Osteocyte (in vitro differentiated cells): ENCODE measurements at regions not wholly inside any gene's neighbourhood (a gene's known extent, or its start where the extent isn't known, plus 50 kb on each side); places are given as distances from the start of the nearest gene placed in this dataset.

Experiments
- DNase-seq: peaks from one replicate; pipeline ENCODE4 v3.0.0; 2021; ENCODE audit warnings: mixed read lengths; ENCODE audit not compliant: unreplicated experiment; ENCODE audit errors: extremely low spot score
- H3K27ac Mint-ChIP-seq: one replicate; pipeline ENCODE4 v1.8.0; 2021; ENCODE audit warnings: mild to moderate bottlenecking, mixed read lengths; ENCODE audit not compliant: unreplicated experiment
- H3K27me3 Mint-ChIP-seq: one replicate; pipeline ENCODE4 v1.8.0; 2021; ENCODE audit warnings: mixed read lengths; ENCODE audit not compliant: unreplicated experiment
- H3K36me3 Mint-ChIP-seq: one replicate; pipeline ENCODE4 v1.8.0; 2021; ENCODE audit warnings: mixed read lengths; ENCODE audit not compliant: unreplicated experiment
- H3K4me1 Mint-ChIP-seq: one replicate; pipeline ENCODE4 v1.8.0; 2021; ENCODE audit warnings: mixed read lengths; ENCODE audit not compliant: unreplicated experiment
- H3K4me3 Mint-ChIP-seq: one replicate; pipeline ENCODE4 v1.8.0; 2021; ENCODE audit warnings: mild to moderate bottlenecking, moderate library complexity, mixed read lengths; ENCODE audit not compliant: unreplicated experiment
- H3K9me3 Mint-ChIP-seq: one replicate; pipeline ENCODE4 v1.8.0; 2021; ENCODE audit warnings: mixed read lengths; ENCODE audit not compliant: unreplicated experiment
- TF ChIP-seq, protein P1 (sequence below): fragments of 200-600 bp; sonication (generic); IDR thresholded peaks from 2 replicates; pipeline ENCODE4 v1.5.0; 2021; ENCODE audit warnings: antibody characterized with exemption, mild to moderate bottlenecking, moderate library complexity

DNA sequence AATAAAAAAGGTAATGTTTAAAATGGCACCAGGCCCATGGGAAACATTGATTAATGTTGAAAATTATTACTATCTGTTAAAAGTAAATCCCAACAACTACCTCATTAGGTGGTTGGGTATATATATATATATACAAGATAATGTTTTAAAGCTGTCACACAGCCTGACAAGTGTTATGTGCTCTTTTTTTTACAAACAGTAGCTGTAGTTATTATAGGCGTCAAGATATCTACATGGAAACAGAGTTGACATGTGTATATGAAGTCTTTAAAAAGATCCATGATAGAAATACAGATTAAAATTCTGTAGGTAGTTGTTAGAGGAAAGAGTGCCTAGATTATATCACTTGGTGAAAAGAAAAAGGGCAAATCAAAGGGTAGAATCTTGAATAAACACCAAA lies 279.9 kb downstream of the SLITRK6 start:
- no peaks in the 10 kb centered on the region for H3K27me3 Mint-ChIP-seq
- no peak overlapping the region for H3K4me3 Mint-ChIP-seq
- TF ChIP-seq, protein P1, sequence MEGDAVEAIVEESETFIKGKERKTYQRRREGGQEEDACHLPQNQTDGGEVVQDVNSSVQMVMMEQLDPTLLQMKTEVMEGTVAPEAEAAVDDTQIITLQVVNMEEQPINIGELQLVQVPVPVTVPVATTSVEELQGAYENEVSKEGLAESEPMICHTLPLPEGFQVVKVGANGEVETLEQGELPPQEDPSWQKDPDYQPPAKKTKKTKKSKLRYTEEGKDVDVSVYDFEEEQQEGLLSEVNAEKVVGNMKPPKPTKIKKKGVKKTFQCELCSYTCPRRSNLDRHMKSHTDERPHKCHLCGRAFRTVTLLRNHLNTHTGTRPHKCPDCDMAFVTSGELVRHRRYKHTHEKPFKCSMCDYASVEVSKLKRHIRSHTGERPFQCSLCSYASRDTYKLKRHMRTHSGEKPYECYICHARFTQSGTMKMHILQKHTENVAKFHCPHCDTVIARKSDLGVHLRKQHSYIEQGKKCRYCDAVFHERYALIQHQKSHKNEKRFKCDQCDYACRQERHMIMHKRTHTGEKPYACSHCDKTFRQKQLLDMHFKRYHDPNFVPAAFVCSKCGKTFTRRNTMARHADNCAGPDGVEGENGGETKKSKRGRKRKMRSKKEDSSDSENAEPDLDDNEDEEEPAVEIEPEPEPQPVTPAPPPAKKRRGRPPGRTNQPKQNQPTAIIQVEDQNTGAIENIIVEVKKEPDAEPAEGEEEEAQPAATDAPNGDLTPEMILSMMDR = no peak
- peaks cover 29% of the 10 kb centered on the region for H3K4me1 Mint-ChIP-seq
- DNase-seq = no peak
- no peak overlapping the region for H3K27ac Mint-ChIP-seq
- no peaks in the 10 kb centered on the region for H3K36me3 Mint-ChIP-seq
- H3K9me3 Mint-ChIP-seq = no peaks in the 10 kb centered on the region

GRCh38 chr13:85512421-85512820 lies 286.8 kb downstream of the SLITRK6 start:
- no peaks in the 10 kb centered on the region for H3K9me3 Mint-ChIP-seq
- TF ChIP-seq, protein P1 = no peak
- no peak for DNase-seq
- H3K27me3 Mint-ChIP-seq = no peaks in the 10 kb centered on the region
- H3K36me3 Mint-ChIP-seq = no peaks in the 10 kb centered on the region
- peaks cover 28% of the 10 kb centered on the region for H3K4me1 Mint-ChIP-seq
- no peak overlapping the region for H3K4me3 Mint-ChIP-seq
- no peak overlapping the region for H3K27ac Mint-ChIP-seq

- Mint-ChIP-seq H3K4me1 (peaks cover 28% of the 10 kb centered on the region), H3K9me3 (no peaks in the 10 kb centered on the region), H3K36me3 (no peaks in the 10 kb centered on the region), H3K27ac (peak overlapping the region; percentile 92), H3K4me3 (no peak overlapping the region), H3K27me3 (no peaks in the 10 kb centered on the region)
- TF ChIP-seq, protein P1 = no peak
- DNase-seq = no peak
These were observed 289.7 kb downstream of the SLITRK6 start for GRCh38 chr13:85509512-85509911.

GRCh38 chr13:85508683-85509329 lies 290.4 kb downstream of the SLITRK6 start:
- no peaks in the 10 kb centered on the region for H3K27me3 Mint-ChIP-seq
- H3K27ac Mint-ChIP-seq = peak overlapping the region; percentile 92
- peaks cover 28% of the 10 kb centered on the region for H3K4me1 Mint-ChIP-seq
- H3K9me3 Mint-ChIP-seq = no peaks in the 10 kb centered on the region
- H3K4me3 Mint-ChIP-seq = no peak overlapping the region
- no peak for DNase-seq
- no peaks in the 10 kb centered on the region for H3K36me3 Mint-ChIP-seq
- TF ChIP-seq, protein P1 = peak; percentile 20

DNA sequence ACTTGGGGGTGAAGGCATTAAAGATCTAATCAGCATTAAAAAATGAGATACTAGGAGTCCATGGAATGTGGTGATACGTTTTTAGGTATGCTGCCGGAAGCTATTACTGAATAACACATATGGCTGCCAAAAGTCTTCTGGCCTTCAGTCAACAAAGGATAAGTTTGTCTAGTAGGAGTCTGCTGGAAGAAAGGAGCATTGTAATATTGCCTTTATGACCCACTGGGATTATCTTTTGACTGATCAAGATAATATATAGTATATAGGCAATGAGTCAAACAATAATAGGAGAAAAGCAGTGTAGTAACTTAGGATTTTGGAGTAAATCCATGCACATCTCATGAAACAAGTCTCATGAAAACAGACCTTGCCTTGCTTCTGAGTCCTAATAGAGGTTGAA lies 295.4 kb downstream of the SLITRK6 start:
- Mint-ChIP-seq H3K27me3 (no peaks in the 10 kb centered on the region), H3K4me3 (no peak overlapping the region), H3K36me3 (no peaks in the 10 kb centered on the region), H3K27ac (no peak overlapping the region), H3K9me3 (peaks cover 6% of the 10 kb centered on the region), H3K4me1 (peaks cover 9% of the 10 kb centered on the region)
- no peak for DNase-seq
- TF ChIP-seq, protein P1 = no peak
